Stimulated activated CD4-positive, alpha-beta T cell treated with anti-CD3 and anti-CD28 coated beads, Interleukin-2, amount 100 ng/mL, for 4 hours (primary cell): ENCODE measurements at regions not wholly inside any gene's neighbourhood (a gene's known extent, or its start where the extent isn't known, plus 50 kb on each side); places are given as distances from the start of the nearest gene placed in this dataset.
"Not testable (repeated sequence)": the region's sequence is repeated elsewhere in the genome, so short reads cannot be mapped to it uniquely, and the experiment has no call there.

Experiments used
- DNase-seq: peaks from one replicate; pipeline ENCODE4 v3.0.0-alpha.2; 2020; ENCODE audit warnings: low read depth

DNA sequence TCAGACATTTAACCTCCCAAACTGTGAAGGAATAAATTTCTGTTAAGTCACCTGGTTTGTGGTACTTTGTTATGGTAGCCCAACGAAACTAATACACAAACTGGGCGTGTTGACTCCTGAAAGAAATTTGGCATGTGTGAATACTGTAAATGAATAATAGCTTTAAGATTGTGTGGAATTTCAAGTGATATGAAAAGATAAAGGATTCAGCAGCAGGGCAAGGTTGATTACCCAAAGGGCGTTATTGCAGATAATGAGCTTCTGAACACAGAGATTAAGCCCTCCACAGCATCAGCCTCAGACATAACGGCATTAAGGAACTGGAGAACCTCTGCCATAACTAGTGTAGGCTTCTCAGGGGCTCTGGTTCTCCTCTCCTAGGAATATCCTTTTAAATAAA is 451.5 kb upstream of the NECTIN3 start:
- DNase-seq: no peak

DNA sequence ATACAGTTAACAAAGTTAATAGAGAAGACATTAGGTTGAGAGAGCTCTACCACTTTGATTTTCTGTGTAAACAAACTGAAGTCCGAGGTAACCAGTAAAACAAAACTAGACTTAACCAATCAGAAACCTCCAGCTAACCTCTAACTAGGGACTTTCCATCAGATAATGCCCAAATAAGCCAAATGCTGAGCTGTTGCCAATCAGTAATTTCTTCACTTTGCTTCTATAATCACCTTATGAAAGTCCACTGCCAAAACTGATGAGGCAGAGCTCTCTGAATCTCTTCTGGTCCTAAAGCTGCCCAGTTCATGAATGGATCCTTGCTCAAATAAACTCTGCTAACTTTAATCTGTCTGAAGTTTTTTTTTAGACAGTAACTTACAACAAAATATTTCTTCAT is 448.0 kb upstream of the NECTIN3 start:
- DNase-seq: no peak

DNA sequence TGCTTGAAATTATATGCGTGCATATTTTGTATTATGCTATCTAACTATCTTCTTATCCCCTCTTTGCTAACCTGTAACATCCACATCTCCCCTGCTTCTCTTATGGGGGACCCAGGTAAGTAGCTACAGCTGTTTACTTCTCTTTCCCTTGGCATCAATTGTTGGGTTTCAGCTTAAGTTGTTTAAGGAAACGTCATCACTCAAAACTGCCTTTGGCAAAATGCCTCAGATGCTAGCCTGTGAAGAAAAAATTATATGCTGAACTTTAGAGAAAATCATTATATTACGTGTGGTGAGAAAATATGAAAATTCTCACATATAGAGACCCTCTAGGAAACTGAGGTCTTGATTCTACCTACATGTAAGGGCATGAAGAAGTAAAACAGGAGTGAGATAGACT is 447.0 kb upstream of the NECTIN3 start:
- no peak for DNase-seq

DNA sequence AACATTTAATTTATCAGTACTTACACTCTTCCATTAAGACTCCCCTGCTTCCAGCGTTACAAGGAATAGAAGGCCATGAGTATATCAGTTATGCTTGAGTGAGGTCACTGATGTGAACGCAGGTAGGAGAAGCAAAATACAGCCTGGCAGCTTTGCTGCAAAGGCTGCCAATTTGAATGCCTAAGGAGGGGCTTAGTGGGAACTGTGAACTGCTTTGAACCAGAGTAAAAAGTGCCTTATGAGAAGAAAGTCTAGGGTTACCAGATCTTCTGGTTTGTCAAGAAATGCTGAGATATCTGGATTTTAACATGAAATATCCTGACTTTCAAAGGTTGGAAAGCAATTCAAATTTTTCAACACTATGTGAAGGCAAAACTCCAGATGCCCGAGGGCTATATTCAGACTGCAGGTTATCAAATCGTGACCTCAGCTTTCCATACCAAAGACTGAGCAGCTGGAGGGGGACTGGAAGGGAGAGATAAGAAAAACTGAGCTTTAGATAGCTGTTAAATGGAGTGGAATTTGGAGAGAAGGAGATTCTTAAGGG is 446.3 kb upstream of the NECTIN3 start:
- no peak for DNase-seq

GRCh38 chr3:110626652-110627111 is 444.9 kb upstream of the NECTIN3 start:
- DNase-seq: not testable (repeated sequence)

GRCh38 chr3:110628650-110629301 is 442.8 kb upstream of the NECTIN3 start:
- no peak for DNase-seq

- DNase-seq: no peak
Measured at GRCh38 chr3:110629917-110630316, 441.7 kb upstream of the NECTIN3 start.

- DNase-seq: no peak
Measured at GRCh38 chr3:110644203-110644602, 427.4 kb upstream of the NECTIN3 start.

DNA sequence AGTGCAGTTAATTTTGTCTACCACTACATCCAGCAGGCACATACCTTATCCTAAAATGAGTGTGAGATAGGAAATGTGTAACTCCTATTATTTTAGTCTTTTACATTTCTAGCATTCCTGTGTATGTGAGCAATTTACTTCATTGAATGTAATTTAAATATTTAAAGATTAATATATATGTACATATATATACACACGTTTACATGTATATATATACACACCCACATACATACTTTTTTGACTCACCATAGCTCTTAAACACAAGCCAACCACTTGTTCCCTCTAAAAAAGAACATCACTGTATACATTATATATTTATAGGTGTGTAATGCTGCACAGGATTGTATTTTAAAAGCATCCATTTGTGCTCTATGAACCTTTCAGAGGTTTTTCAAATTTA is 425.6 kb upstream of the NECTIN3 start:
- no peak for DNase-seq

GRCh38 chr3:110646496-110646895 is 425.1 kb upstream of the NECTIN3 start:
- no peak for DNase-seq

GRCh38 chr3:110647586-110647985 is 424.0 kb upstream of the NECTIN3 start:
- no peak for DNase-seq

DNA sequence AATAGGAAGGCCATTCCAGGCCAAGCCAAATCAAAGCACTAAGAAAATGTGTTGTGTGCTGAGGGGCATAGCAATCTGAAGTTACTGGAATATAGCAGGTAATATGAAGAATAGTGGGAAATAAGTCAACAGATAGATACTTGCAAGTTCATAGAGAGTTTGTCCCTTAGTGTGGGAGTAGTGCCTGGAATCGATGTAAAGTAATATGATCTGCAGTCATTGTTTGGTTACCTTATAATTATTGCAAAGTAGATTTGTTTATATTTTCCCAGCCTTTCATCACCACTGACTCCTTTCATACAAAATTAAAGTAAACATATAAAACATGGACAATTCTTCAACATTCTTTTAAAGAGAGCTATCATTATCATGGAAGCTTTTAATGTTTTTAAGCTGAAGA is 420.9 kb upstream of the NECTIN3 start:
- DNase-seq: no peak

DNA sequence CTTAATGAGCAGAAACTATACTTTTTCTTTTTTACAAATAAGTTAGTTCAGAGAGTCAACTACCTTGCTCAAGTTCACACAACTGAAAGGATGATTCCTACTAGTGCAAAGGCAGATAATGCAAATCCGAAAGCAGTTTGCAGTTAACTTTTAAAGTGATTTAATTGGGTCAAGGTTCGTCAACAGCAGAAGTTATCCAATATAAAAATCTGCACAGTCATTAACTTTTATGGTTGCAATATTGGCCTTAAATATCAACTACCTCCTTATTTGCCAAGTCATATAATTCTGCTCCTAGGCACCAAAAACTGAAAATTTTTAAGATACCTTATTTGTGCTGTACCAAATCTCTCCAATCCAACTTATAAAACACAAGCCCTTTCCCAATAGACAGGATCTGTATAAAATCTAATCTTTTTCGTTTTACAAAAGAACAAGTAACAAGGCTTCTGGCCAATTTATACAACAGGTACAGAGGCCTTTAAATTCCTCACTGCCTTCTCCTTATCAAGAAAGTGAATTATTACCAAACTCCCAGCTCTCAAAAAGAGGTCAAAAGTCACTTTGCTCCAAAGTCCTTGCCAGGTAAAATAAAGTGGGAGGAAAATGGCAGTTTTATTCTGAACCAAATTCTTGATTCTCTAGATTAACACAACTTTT is 416.6 kb upstream of the NECTIN3 start:
- DNase-seq: no peak

DNA sequence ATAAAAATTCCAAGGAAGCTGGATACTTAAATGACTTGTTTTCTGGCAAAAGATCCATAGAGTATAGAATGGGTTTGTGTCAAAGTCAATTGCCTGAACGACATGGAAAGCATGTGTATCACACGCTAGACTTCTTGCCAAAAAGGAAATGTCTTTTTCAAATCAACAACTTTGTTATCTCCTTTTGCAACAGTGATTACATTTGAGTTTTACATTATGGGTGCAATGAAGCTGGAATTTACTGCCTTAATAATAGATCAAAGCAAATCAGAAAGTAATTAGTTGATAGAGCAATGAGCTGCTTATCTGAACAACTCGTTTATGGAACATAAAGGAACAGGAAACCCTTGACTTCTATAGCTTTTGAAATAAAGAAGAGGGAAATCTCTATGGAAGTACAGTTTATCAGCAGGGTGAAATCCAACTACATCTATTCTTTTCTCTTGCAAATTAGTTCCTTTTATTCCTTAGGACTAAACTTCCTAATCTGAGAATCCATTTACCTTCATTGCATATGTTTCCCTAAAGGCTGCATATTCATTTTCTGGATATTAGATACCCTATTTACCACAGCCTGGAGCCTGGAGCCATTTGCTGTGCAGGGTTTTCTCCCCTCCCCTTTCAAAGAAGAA is 415.1 kb upstream of the NECTIN3 start:
- DNase-seq: no peak

DNA sequence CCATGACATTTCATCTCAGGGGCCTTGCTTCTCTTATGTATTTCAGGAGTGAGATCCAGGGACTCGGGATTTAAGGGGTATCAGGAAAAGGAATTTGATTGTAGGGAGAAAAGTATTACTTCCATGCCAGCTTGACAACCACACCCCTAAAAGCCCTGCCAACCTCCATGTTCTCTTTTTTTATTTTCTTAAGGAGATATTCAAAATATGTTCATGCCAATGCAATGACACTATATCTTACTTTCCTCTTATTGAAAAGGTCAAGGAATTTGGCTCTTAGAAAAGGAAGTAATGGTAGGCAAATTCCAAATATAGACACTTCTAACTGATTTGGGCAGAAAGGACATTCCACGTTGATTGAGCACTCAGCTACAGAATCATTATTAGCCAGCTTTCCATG is 407.5 kb upstream of the NECTIN3 start:
- no peak for DNase-seq

GRCh38 chr3:110666495-110666894 is 405.1 kb upstream of the NECTIN3 start:
- no peak for DNase-seq

DNA sequence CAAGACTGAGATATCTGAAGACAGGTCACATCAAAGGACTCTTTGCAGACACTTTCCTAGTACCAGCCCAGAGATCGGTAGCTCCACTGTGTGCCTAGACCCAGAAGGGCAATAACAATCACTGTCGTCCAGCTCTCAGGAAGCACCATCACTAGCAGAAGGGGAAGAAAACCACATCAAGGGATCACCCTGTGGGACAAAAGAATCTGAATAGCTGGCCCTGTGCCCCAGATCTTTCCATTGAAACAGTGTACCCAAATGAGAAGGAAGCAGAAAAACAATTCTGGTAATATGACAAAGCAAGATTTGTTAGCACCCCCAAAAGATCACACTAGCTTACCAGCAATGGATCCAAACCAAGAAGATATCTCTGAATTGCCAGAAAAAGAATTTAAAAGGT is 404.4 kb upstream of the NECTIN3 start:
- DNase-seq: no peak

DNA sequence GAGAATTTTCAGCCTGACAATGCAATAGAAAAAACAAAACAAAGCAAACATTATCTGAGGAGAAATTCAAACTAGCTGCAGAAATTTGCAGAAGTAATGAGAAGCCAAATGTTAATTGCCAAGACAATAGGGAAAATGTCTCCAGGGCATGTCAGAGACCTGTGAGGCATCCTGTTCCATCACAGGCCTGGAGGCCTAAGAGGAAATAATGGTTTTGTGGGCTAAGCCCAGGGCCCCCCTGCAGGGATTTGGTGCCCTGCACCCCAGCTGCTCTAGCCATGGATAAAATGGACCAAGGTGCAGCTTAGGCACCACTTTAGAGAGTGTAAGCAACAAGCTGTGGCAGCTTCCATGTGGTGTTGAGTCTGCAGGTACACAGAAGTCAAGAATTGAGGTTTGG is 401.2 kb upstream of the NECTIN3 start:
- DNase-seq: no peak

GRCh38 chr3:110677506-110677905 is 394.1 kb upstream of the NECTIN3 start:
- DNase-seq: no peak

DNA sequence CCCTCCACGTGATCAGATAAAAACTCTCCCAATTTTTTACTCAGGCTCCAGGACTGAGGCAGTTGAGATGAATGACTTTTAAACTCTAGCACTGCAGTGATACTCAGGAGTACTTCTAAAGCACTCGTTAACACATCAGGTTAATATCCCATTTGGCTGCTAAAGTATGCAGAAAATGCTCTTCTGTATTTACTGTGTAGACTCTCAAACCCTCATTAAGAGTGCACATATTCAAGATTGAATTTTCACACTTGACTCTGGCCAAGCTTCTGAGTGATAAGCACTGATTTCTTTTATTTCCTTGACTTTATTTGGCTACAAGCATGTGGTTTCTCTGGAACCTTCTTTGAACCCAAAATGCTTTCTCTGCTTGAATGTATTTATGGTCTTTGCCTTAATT is 392.3 kb upstream of the NECTIN3 start:
- no peak for DNase-seq

- DNase-seq: no peak
Measured at GRCh38 chr3:110680450-110680849, 391.2 kb upstream of the NECTIN3 start.

DNA sequence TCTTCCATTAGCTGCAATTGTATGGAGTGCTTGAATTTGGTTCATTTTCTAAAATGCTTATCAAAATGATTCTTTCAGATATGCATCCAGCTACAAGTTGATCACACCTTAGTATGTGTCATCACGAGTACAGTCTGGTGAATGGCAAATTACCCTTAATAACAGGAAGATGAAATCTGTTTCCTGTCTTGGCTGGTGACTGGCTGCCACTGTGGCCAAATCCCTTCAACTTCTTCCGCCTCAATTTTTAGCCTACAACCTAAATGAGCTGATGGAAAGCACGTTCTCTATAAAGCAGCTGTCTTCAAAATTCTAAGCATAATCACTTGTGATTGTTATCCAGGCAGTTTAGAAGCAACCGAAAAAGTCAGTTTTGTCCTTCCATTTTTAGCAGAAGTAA is 387.1 kb upstream of the NECTIN3 start:
- no peak for DNase-seq

- no peak for DNase-seq
Measured at GRCh38 chr3:110685630-110686029, 386.0 kb upstream of the NECTIN3 start.
